Astrocyte of the cerebellum (primary cell): ENCODE measurements at regions not wholly inside any gene's neighbourhood (a gene's known extent, or its start where the extent isn't known, plus 50 kb on each side); places are given as distances from the start of the nearest gene placed in this dataset.

Experiments
- DNase-seq: peaks from one replicate; pipeline ENCODE4 v3.0.0-alpha.2; 2011; ENCODE audit warnings: low read depth
- H3K4me3 ChIP-seq: 2 replicates; pipeline ENCODE4 v1.5.1; 2011; ENCODE audit warnings: mild to moderate bottlenecking, low read depth, low read length, moderate library complexity
- in situ Hi-C: cut with HindIII; loops from 2 replicates; pipeline ENCODE4 v1.10.0; 2017; ENCODE audit warnings: low sequenced_read_pairs
- TF ChIP-seq, protein P1 (sequence below): IDR thresholded peaks from 2 replicates; pipeline ENCODE4 v1.5.1; 2012; ENCODE audit warnings: low read length, low read depth, moderate library complexity, mild to moderate bottlenecking; ENCODE audit errors: missing control alignments

- TF ChIP-seq, protein P1, sequence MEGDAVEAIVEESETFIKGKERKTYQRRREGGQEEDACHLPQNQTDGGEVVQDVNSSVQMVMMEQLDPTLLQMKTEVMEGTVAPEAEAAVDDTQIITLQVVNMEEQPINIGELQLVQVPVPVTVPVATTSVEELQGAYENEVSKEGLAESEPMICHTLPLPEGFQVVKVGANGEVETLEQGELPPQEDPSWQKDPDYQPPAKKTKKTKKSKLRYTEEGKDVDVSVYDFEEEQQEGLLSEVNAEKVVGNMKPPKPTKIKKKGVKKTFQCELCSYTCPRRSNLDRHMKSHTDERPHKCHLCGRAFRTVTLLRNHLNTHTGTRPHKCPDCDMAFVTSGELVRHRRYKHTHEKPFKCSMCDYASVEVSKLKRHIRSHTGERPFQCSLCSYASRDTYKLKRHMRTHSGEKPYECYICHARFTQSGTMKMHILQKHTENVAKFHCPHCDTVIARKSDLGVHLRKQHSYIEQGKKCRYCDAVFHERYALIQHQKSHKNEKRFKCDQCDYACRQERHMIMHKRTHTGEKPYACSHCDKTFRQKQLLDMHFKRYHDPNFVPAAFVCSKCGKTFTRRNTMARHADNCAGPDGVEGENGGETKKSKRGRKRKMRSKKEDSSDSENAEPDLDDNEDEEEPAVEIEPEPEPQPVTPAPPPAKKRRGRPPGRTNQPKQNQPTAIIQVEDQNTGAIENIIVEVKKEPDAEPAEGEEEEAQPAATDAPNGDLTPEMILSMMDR, result no peak
- in situ Hi-C loops, result no loop called here
- no peak for DNase-seq
- H3K4me3 ChIP-seq, result no peak overlapping the region
Observed at GRCh38 chr9:129270205-129270604, 92.1 kb upstream of the IER5L start.

- in situ Hi-C loops, result no loop called here
- no peak overlapping the region for H3K4me3 ChIP-seq
- DNase-seq, result no peak
- TF ChIP-seq, protein P1, result no peak
Observed at GRCh38 chr9:129267141-129267540, 89.1 kb upstream of the IER5L start.

GRCh38 chr9:129266536-129266935, 88.5 kb upstream of the IER5L start:
- no peak overlapping the region for H3K4me3 ChIP-seq
- TF ChIP-seq, protein P1, result no peak
- in situ Hi-C loops, result no loop called here
- no peak for DNase-seq

- no peak overlapping the region for H3K4me3 ChIP-seq
- TF ChIP-seq, protein P1, result no peak
- no peak for DNase-seq
- in situ Hi-C loops, result no loop called here
Observed at GRCh38 chr9:129264388-129264787, 86.3 kb upstream of the IER5L start.

- DNase-seq, result no peak
- in situ Hi-C loops, result no loop called here
- TF ChIP-seq, protein P1, result no peak
Observed at GRCh38 chr9:129263836-129264235, 85.8 kb upstream of the IER5L start.

GRCh38 chr9:129262261-129262660, 84.2 kb upstream of the IER5L start:
- DNase-seq, result no peak
- no peak overlapping the region for H3K4me3 ChIP-seq
- in situ Hi-C loops, result no loop called here
- TF ChIP-seq, protein P1, result no peak

More at GRCh38 chr9:129263836-129264235, 85.8 kb upstream of the IER5L start:
- H3K4me3 ChIP-seq, result no peak overlapping the region

DNA sequence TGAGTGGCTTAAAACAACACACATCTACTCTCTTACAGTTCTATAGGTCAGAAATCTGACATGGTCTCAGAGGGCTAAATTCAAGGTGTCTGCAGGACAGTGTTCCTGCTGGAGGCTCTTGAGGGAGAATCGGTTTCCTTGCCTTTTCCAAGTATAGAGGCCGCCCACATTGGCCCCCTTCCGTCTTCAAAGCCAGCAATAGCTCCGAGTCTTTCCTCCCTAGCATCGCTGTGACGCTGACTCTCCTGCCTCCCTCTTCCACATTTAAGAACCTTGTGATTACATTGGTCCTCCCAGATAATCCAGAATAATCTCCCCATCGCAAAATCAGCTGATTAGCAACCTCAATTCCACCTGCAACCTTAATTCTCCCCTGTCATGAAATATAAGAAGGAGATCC, 81.3 kb upstream of the IER5L start:
- no peak overlapping the region for H3K4me3 ChIP-seq
- no peak for DNase-seq
- in situ Hi-C loops, result no loop called here
- TF ChIP-seq, protein P1, result no peak
